Urothelium cell line (cell line): ENCODE measurements at regions not wholly inside any gene's neighbourhood (a gene's known extent, or its start where the extent isn't known, plus 50 kb on each side); places are given as distances from the start of the nearest gene placed in this dataset.

Experiments
- DNase-seq: peaks from one replicate; pipeline ENCODE4 v3.0.0; 2011; ENCODE audit warnings: low spot score, mixed read lengths
- FAIRE-seq: peaks from 2 replicates; lab custom pipeline; 2011; peaks lifted over from hg19 to GRCh38; lab: Jason Lieb, UNC

DNA sequence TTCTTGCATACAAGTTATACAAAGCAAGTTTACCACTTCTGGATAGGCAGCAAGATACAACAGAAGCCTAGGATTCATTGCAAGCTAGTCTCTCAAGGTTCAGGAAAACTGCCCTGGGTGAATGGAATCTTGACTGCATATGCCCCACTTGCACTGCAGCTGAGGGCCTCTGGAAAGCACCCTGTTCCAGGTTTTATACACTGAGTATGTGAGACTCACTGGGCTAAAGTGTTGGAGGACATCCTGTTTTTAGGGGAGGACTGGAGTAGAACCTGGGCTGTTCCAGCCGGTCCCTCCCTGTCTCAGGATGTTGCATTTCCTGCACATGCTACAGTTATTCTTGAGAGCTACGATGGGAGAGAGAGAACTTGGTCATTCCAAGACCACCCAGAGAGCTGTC, 168.5 kb upstream of the NUDT6 start:
- DNase-seq: no peak
- no peak for FAIRE-seq

- FAIRE-seq (no peak), DNase-seq (no peak)
These were observed 170.2 kb upstream of the NUDT6 start for GRCh38 chr4:123092586-123092985.

DNA sequence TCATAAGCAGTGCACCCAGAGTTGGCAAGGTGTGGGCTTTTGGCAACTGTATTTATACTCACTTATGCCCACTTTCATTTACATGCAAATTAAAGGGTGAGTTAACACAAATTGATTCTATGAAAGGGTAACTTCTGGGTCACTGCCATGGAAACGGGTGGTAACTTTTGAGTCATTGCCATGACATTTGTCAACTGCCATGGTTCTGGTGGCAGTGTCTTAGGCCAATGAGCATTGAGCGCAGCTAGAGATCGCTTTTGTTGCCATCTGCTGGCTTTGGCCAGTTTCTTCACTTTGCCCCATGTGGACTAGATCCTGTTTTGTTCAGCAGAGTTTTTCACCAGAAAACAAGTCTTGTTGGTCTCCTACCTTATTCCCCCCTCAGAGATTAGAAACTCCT, 170.8 kb upstream of the NUDT6 start:
- FAIRE-seq: no peak
- DNase-seq: no peak

DNA sequence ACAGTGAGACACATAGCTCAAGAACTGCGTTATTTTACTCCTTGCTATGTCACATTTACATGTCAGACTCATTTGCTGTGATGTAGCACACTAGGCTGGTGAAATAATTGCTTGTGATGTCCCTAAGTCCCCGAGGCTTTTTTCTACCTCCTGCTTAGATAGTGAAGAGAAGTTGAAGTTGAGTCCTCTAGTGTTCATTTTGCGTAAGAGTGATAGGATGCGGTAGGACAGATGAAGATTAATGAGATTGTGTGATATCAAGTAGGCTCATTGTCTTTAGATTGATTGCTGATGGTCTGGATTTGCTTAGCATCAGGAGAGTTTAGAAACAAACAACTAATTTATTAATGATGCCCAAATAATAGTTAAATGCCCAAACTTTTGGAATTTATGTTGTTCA, 173.6 kb upstream of the NUDT6 start:
- FAIRE-seq (no peak), DNase-seq (no peak)

DNA sequence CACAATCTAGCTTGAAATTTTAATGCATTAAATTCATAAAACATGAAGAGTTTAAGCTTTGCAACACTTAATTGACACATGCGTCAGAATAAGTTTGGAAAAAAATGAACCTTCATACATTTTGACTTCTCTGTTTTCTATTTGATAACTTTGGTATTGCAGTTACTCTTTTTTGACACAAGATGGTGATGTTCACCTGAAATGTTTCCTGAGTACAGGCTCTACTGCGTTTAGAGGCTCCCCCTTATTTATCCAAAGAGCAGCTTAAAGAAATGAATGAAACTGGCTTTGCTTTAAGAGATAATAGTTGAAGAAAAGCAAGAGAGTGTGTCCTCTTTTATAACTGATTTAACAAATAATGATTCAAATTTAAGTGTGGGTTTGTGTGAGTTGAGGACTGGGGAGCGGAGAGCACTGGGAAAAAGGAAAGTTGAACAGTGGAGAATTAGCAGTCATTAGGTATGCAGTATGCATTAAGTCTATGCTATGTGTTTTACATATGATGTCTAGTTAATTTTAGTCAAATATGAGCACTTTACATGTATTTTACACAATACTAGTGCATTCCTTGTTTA, 180.6 kb upstream of the NUDT6 start:
- FAIRE-seq (no peak), DNase-seq (peak; percentile 17)

GRCh38 chr4:123104310-123105025, 182.1 kb upstream of the NUDT6 start:
- FAIRE-seq (no peak), DNase-seq (no peak)

DNA sequence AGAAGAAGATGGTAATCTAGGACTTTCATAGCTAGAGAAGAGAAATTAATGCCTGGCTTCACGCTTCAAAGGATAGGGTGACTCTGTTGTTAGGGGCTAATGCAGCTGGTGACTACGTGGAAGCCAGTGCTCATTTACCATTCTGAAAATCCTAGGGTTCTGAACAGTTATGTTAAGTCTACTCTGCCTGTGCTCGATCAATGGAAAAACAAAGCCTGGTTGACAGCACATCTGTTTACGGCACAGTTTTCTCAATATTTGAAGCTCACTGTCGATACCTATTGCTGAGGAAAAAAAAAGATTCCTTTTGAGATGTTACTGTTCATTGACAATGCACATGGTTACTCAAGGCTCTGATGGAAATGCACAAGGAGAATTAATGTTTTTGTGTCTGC, 182.6 kb upstream of the NUDT6 start:
- no peak for FAIRE-seq
- DNase-seq: no peak

GRCh38 chr4:123106747-123107146, 184.3 kb upstream of the NUDT6 start:
- FAIRE-seq: peak; percentile 9
- no peak for DNase-seq

DNA sequence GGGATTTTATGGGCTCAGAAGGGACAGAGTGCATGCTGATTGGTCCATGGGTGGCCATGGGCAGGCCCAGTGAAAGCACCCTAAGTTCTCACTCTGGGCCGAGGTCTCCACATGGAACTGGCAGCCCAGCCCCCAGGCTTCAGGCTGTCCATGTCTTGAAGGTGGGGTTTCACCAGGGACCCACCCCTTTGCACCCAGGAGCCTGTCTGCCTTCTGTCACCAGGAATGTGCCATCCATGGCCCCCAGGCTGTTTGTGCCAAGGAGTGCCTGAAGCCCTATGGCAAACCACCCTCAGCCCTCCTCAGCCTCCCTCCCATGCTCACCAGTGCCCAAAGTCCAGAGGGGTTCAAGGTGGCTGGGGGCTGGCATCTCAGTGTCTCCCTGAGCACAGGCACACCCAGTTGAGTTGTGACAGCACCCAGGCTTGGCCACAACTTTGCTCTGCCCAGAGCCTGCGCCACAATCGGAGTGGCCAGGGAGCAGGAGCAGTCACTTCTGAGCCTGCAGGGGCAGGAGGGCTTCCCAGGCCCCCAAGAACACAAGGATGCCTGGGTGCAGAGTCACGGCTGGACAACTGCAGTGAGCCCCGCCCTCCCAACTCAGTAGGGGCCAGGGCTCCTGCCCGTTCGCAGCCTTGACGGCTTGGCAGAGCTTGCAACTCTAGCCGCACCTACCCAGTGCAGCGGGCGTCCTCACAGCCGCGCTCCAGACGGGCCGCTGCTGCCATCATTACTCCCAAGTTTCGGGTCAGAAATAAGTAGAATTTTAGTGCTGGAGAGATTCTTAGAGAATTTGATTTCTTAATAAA, 185.3 kb upstream of the NUDT6 start:
- FAIRE-seq: no peak
- no peak for DNase-seq

GRCh38 chr4:123109139-123109538, 186.7 kb upstream of the NUDT6 start:
- DNase-seq (no peak), FAIRE-seq (no peak)

- no peak for FAIRE-seq
These were observed 187.8 kb upstream of the NUDT6 start for GRCh38 chr4:123110147-123110546.

GRCh38 chr4:123110685-123111084, 188.3 kb upstream of the NUDT6 start:
- DNase-seq (no peak), FAIRE-seq (no peak)

More at GRCh38 chr4:123110147-123110546, 187.8 kb upstream of the NUDT6 start:
- DNase-seq: no peak

DNA sequence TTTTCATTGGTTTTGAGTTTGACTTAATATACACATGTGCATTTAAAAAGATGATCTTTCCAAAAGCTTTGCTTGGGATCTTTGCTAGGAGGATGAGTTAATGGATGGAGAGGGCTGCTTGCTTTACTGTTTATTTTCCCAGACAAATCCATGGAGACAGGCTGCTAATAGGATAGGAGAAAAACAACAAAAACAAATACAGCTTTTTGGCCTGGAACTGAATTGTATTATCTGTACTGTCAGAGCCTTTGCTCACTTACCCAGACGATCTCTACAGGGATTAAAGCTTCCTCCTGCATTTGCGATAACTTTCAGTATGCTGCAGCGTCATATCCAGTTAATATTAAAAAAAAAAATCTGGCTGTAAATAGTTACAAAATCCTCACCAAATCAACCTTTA, 190.8 kb upstream of the NUDT6 start:
- no peak for FAIRE-seq

DNA sequence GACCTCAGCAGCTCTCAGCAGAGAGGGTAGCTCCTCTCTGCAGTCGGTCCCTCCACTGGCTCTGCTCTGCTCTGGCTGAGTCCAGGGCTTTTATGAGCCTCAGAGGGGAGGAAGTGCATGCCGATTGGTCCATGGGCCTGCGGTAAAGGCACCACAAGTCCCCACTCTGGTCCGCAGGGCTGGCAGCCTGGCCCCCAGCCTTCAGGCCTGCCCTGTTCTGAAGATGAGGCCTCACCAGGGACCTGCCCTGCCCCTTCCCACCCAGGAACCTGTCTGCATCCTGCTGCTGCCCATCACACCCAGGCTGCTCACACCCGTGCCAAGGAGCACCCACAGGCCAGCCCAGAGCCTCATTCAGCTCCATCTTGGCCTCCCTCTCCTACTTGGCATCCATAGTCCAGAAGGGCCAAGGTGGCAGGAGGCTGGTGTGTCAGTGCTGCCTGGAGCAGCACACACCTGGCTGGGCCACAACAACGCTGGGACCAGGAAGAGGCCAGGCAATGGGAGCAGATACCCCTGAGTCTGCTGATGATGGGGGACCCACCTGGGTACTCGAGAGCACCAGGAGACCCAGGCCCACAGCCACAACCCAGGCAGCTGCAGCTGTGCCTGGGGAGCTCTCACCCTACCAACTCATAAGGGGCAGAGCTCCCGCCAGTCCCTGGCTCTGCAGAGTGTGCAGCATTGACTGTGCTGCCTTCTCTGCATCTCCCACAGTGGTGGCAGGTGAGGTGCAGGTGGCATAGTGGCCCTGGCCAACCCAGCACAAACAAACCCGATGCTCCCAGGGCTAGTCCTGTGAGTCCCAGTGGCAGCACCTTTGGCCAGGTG, 191.9 kb upstream of the NUDT6 start:
- no peak for DNase-seq
- FAIRE-seq: no peak

More for the DNA sequence above, 190.8 kb upstream of the NUDT6 start:
- no peak for DNase-seq

GRCh38 chr4:123114915-123115756, 192.7 kb upstream of the NUDT6 start:
- no peak for DNase-seq
- FAIRE-seq: no peak

DNA sequence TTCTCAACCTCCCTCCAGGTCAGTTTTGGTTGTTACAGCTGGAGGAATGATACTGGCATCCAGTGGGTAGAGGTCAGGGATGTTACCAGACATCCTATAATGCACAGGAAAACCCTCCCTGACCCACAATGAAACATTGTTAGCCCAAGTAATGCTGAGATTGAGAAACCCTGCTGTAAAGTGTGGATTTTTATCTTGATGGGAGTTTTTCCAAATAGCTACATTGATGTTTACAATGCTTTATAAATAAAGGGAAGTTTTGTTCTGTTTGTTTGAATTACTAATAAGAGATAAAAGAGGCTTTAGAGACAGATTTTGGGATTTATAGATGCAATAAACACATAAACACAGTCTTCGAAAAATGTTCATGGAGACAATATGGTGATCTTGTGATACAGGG, 194.0 kb upstream of the NUDT6 start:
- FAIRE-seq: no peak
- DNase-seq: no peak

DNA sequence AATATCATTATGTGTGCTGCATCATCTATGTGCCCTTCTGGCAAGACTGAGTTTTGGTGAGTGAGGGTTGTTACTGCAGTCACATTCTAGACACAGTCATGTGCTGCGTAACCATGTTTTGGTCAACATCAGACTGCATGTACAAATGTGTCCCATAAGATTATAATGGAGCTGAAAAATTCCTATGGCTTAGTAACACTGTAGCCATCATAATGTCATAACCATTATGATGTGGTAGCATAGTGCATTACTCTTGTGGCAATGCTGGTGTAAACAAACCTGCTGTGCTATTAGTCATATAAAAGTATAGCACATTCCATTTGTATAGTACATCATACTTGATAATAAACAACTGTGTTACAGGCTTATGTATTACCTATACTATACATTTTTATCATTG, 198.1 kb upstream of the NUDT6 start:
- no peak for DNase-seq

GRCh38 chr4:123121241-123121907, 199.0 kb upstream of the NUDT6 start:
- DNase-seq (no peak), FAIRE-seq (no peak)

More for the DNA sequence above, 198.1 kb upstream of the NUDT6 start:
- no peak for FAIRE-seq

DNA sequence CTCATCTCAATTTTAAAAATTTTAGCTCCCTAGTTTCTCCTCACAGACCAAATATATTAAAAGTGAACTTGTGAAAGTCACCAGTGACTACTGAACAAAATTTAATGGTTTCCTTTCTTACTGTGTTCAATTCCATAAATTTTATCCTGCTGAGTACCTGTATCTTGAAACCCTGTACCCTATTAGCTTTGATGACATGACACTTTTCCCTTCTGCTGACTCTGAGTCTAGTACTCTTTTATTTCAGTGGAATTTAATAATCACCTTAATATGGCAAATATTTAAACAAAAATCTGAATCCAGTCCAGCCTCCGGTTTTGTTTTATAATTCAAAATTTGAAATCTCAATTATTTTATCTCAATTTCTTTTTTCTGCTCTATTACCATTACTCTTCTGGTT, 203.1 kb upstream of the NUDT6 start:
- FAIRE-seq: no peak
- no peak for DNase-seq

GRCh38 chr4:123127218-123127617, 204.8 kb upstream of the NUDT6 start:
- DNase-seq: no peak
- FAIRE-seq: no peak
